ENCODE measurements at regions not wholly inside any gene's neighbourhood (a gene's known extent, or its start where the extent isn't known, plus 50 kb on each side); places are given as distances from the start of the nearest gene placed in this dataset.

DNA sequence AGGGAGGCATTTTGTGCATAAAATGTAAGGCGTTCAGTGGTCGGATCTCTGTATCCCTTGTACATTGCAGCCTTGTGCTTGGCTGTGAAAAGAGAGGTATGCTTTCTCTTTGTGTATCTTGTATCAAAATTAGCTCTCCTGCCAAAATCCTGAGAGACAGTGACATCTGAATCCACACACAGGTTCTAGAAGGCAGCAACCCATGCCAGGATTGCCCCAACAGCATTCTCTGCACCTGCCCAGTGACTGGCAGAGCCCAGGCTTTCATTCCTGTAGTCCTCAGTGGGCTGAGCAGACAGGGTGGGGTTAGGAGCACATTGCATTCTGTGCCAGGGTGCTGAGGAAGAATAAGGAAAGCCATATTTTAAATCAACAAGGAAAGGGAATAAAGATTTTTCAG, 740.3 kb upstream of the RAB6C start:
- no peaks in the 10 kb centered on the region for H3K4me1 Mint-ChIP-seq
- H3K36me3 Mint-ChIP-seq, result no peaks in the 10 kb centered on the region
- peaks cover 0 to 2% (median 0%) of the 10 kb centered on the region in 3 donors for H3K27me3 Mint-ChIP-seq (ENCODE audit: low read depth in 3 of 3)
- H3K9me3 Mint-ChIP-seq, result peaks cover 0 to 9% (median under 1%) of the 10 kb centered on the region in 6 donors
- no peak for DNase-seq
- H3K4me3 Mint-ChIP-seq, result no peak overlapping the region
- no peak overlapping the region for H3K27ac Mint-ChIP-seq

DNA sequence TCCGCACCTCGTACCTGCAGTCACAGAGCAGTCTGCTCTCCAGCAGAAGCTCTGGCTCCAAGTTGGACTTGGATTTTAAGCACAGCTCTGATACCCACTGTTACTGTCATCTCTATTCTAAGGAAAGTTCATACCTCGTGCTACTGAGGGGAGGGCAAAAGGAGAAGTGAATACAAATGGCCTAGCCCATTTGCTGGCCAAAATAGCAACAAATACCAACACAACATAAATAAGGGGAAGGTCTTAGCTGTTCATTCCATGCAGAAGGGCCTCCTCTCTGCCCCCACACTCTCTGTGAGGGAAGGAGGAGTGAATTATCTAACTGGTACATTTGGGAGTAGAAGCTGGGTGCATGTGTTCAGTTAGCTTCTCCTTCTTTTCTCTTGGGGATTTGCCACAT, 739.4 kb upstream of the RAB6C start:
- Mint-ChIP-seq H3K27ac (no peak overlapping the region), H3K36me3 (no peaks in the 10 kb centered on the region), H3K9me3 (peaks cover 0 to 9% (median under 1%) of the 10 kb centered on the region in 6 donors), H3K4me1 (no peaks in the 10 kb centered on the region), H3K27me3 (ENCODE audit: low read depth in 3 of 3) (peaks cover 0 to 2% (median 0%) of the 10 kb centered on the region in 3 donors), H3K4me3 (no peak overlapping the region)
- DNase-seq, result no peak

DNA sequence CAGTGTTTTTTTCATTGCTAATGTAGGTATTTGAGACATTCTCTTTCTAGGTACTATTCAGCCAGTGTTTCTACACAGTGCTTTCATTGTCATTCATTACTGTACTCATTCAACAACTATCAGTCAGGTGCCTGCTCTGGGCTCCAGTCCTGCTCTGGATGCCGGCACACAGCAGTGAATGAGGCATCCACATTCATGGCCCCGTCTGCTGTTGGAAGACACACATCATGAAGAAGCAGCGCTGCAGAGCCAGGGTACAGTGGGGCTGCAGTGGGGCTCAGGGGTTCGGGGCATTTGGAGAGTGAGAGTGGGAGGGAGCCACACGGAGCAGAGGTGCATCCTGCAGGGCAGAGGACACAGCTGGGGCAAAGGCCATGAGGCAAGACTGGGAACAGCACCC, 737.2 kb upstream of the RAB6C start:
- DNase-seq, result no peak
- no peak overlapping the region for H3K27ac Mint-ChIP-seq
- peaks cover 0 to 2% (median 0%) of the 10 kb centered on the region in 3 donors for H3K27me3 Mint-ChIP-seq (ENCODE audit: low read depth in 3 of 3)
- H3K9me3 Mint-ChIP-seq, result peaks cover 0 to 3% (median 0%) of the 10 kb centered on the region in 6 donors
- no peaks in the 10 kb centered on the region for H3K36me3 Mint-ChIP-seq
- H3K4me1 Mint-ChIP-seq, result no peaks in the 10 kb centered on the region
- no peak overlapping the region for H3K4me3 Mint-ChIP-seq

DNA sequence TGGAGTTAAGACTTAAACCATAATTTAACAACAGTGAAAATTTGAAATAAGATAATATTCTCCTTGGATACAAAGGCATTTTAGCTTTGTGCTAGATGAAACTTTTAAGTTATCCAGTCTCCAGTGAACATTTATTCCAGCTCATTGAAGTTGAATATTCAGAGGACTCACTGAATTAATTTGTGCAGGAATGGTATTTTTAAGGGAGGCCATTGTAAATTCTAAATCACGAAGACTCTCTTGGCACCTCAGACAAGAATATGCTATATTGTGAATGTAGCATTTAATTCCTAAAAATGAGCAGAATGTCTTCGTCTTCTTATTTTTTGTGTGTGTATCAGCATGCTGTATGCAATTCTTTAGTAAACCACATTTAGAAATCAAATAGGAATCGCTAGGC, 731.7 kb upstream of the RAB6C start:
- Mint-ChIP-seq H3K4me3 (no peak overlapping the region), H3K4me1 (no peaks in the 10 kb centered on the region), H3K27ac (no peak overlapping the region), H3K36me3 (no peaks in the 10 kb centered on the region), H3K9me3 (peaks cover 0 to 3% (median 0%) of the 10 kb centered on the region in 6 donors), H3K27me3 (ENCODE audit: low read depth in 3 of 3) (peaks cover 0 to 1% (median 0%) of the 10 kb centered on the region in 3 donors)
- DNase-seq, result no peak

DNA sequence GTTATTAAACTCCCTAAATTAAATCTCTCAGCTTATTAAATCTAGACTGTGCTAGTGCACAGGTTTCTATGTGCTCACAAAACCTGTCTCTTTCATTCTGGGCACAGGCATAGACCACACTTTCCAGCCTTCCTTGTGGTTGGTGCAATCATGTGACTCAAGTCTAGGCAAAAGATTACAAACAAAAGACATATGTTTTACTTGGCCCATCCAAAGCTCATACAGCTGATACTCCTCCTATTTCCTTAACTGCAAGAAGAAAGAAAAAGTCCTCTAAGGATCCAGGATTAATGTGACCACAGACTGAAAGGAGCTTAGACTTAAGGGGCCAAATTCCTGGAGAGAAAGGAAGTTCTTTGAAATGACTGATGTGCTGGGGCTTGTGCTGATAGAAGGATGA, 731.3 kb upstream of the RAB6C start:
- peaks cover 0 to 3% (median 0%) of the 10 kb centered on the region in 6 donors for H3K9me3 Mint-ChIP-seq
- no peak overlapping the region for H3K27ac Mint-ChIP-seq
- H3K27me3 Mint-ChIP-seq (ENCODE audit: low read depth in 3 of 3), result peaks cover 0 to 1% (median 0%) of the 10 kb centered on the region in 3 donors
- DNase-seq, result no peak
- no peaks in the 10 kb centered on the region for H3K4me1 Mint-ChIP-seq
- no peaks in the 10 kb centered on the region for H3K36me3 Mint-ChIP-seq
- no peak overlapping the region for H3K4me3 Mint-ChIP-seq

DNA sequence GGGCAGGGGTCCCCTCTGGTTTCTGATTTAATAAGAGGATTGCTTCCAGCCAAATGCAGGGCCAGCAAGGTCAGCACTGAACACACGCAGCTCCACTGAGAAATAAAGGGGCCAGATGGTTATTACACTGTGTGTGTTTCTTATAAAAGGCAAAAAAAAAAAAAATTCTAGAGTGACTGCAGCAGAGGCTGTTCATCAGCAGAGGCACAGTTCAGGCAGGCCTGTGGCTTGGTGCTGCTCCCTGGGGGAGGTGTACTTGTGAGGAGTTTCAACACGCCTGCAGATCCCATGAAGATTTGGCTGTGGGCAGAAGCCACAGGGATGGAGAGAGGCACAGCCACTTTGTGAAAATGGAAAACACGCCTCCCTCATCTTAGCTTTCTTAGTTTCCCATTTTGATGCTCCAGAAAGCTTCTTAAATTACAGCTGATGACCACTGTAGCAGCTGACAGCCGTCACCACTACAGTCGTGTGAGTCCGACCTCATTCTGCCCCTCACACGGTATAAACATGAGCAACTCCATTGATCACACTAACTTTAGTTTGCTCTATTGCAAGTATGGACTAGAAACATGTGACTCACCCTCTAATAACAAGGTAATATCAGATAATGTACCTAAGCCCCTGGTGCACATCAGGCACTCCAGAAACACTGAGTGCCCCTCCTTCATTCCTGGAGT, 726.5 kb upstream of the RAB6C start:
- H3K4me3 Mint-ChIP-seq, result no peak overlapping the region
- H3K27me3 Mint-ChIP-seq (ENCODE audit: low read depth in 3 of 3), result peaks cover 0 to 1% (median 0%) of the 10 kb centered on the region in 3 donors
- no peaks in the 10 kb centered on the region for H3K4me1 Mint-ChIP-seq
- DNase-seq, result no peak
- no peaks in the 10 kb centered on the region for H3K36me3 Mint-ChIP-seq
- no peak overlapping the region for H3K27ac Mint-ChIP-seq
- H3K9me3 Mint-ChIP-seq, result peaks cover 0 to 5% (median under 1%) of the 10 kb centered on the region in 6 donors

DNA sequence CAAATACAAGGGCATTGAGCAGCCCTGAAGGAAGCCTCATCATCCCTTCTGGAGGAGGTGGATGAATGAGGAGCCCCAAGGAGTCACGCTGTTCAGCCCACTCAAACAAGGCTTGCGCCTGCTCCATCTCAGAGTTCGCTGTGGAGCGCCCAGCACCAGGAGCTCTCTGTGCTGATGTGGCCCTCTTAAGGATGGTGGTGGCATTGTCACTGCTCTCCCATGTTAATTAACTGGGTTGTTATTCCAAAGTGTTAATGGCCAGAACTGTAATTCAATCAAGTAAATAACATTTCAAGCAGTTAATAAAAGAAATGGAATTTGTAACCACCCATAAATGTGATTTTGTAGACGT, 726.0 kb upstream of the RAB6C start:
- Mint-ChIP-seq H3K36me3 (peaks cover 0 to 1% (median 0%) of the 10 kb centered on the region in 3 donors), H3K27me3 (ENCODE audit: low read depth in 3 of 3) (peaks cover 0 to 1% (median under 1%) of the 10 kb centered on the region in 3 donors), H3K4me1 (no peaks in the 10 kb centered on the region), H3K9me3 (peaks cover 1 to 6% (median 4%) of the 10 kb centered on the region in 6 donors), H3K27ac (no peak overlapping the region), H3K4me3 (no peak overlapping the region)
- DNase-seq, result no peak

DNA sequence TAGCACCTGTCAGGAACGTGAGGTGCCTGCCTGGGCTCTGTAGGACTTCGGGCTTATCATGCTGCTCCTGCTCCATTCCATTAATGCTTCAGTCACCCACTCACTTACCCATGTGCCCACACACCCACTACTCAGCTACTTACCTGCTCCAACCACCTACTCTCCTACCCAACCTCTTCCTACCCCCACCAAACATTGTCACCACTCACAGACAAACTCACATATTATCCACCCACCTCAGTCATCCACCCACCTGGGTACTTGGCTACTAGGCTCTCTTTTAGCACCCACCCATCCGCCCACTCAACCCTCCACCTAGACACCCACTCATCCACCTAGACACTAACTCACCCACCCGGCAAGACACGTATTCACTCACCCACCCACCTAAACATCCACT, 724.7 kb upstream of the RAB6C start:
- Mint-ChIP-seq H3K36me3 (peaks cover 0 to 3% (median 0%) of the 10 kb centered on the region in 3 donors), H3K27ac (no peak overlapping the region)

DNA sequence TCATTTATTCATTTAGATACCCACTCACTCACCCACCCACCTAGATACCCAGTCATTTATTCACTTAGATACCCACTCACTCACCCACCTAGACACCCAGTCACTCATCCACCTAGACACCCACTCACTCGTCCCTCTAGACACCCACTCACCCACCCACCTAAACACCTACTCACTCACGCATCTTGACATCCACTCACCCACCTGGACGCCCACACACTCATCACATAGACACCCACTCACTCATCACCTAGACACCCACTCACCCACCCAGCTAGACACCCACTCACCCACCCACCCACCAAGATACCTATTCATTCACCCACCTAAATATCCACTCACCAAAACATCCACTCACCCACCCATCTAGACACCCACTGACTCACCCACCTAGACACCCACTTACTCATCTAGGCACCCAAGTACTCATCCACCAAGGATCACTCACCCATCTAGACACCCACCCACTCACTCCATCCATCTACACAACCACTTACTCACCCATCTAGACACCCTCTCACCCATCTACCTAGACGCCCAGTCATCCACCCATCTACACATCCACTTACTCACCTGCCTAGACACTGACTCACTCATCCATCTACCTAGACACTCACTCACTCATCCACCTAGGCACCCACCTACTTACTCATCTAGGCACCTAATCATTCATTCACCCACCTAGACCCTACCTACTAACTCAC, 723.7 kb upstream of the RAB6C start:
- H3K4me3 Mint-ChIP-seq, result no peak overlapping the region
- H3K27ac Mint-ChIP-seq, result no peak overlapping the region
- H3K9me3 Mint-ChIP-seq, result peaks cover 3 to 17% (median 11%) of the 10 kb centered on the region in 6 donors
- DNase-seq, result no peak
- peaks cover 0 to 3% (median 2%) of the 10 kb centered on the region in 3 donors for H3K27me3 Mint-ChIP-seq (ENCODE audit: low read depth in 3 of 3)
- peaks cover 0 to 3% (median 0%) of the 10 kb centered on the region in 3 donors for H3K36me3 Mint-ChIP-seq
- no peaks in the 10 kb centered on the region for H3K4me1 Mint-ChIP-seq

More for the DNA sequence above, 724.7 kb upstream of the RAB6C start:
- Mint-ChIP-seq H3K9me3 (peaks cover 3 to 15% (median 10%) of the 10 kb centered on the region in 6 donors), H3K4me1 (no peaks in the 10 kb centered on the region), H3K27me3 (ENCODE audit: low read depth in 3 of 3) (peaks cover 0 to 3% (median 2%) of the 10 kb centered on the region in 3 donors), H3K4me3 (no peak overlapping the region)
- DNase-seq, result no peak

DNA sequence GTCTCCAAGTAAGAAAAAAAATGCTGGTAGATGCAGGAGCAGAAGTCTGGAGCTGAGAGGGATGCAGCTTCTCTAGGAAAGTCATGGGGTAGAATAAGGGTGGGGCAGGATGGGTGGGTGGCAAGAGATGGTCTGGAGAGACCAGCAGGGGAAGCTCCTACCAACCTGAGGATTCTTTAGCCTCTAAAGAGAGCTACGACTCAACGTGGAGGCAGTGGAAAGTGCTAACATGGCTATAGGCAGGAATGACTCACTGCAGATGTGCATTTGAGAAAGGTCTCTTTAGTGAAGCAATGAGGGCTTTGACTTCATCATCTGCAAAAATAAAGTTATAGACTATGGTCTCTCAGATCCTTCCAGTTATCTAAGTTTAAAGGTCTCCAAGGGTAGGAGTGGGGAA, 722.8 kb upstream of the RAB6C start:
- H3K27ac Mint-ChIP-seq, result no peak overlapping the region
- peaks cover 3 to 22% (median 11%) of the 10 kb centered on the region in 6 donors for H3K9me3 Mint-ChIP-seq
- DNase-seq, result no peak
- H3K4me3 Mint-ChIP-seq, result peak overlapping the region in 1 of 5 donors; percentile 11
- peaks cover 0 to 3% (median 0%) of the 10 kb centered on the region in 3 donors for H3K36me3 Mint-ChIP-seq
- H3K4me1 Mint-ChIP-seq, result no peaks in the 10 kb centered on the region
- peaks cover 0 to 3% (median 2%) of the 10 kb centered on the region in 3 donors for H3K27me3 Mint-ChIP-seq (ENCODE audit: low read depth in 3 of 3)

DNA sequence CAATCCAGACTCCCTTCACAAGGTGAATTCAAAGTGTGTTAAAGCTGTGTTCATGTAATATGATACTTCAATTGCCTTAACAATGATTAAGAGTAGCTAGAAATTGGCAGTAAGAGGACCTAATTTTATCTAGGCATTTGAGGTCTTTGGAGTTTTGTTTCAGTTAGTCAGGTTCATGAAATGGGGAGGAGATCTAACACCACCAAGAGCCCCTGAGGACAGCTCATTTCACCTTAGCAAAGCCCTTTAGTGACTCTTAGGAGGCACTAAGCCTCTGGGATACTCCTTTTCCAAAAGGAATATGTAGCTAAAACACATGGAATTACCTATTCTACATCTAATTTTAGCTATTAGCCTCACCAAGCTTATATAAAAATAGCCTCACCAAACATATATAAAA, 716.5 kb upstream of the RAB6C start:
- Mint-ChIP-seq H3K9me3 (peaks cover 6 to 43% (median 24%) of the 10 kb centered on the region in 6 donors), H3K4me3 (no peak overlapping the region), H3K27me3 (ENCODE audit: low read depth in 3 of 3) (peaks cover 0 to 4% (median 3%) of the 10 kb centered on the region in 3 donors), H3K27ac (no peak overlapping the region), H3K4me1 (no peaks in the 10 kb centered on the region), H3K36me3 (peaks cover 0 to 10% (median 4%) of the 10 kb centered on the region in 3 donors)
- DNase-seq, result no peak

DNA sequence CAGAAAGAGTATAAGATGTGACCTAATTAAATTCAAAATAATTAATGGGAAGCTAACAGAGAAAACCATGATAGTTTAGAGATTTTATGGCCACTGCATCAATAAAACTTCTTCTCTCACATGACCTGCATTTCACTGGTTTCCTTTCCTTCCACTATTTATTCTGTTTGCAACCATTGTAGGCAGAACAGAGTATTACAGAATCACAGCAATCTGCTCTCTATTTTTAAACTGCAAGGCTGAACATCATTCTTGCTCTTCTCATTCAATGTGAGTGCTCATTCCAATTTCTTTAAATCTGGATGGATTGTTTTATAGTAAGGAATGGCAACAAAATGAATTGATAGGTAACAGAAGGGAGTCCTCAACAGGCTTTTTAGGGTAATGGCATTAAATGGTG, 715.5 kb upstream of the RAB6C start:
- Mint-ChIP-seq H3K36me3 (peaks cover 0 to 7% (median 4%) of the 10 kb centered on the region in 3 donors), H3K4me1 (no peaks in the 10 kb centered on the region), H3K9me3 (peaks cover 4 to 41% (median 24%) of the 10 kb centered on the region in 6 donors), H3K27ac (no peak overlapping the region), H3K4me3 (no peak overlapping the region), H3K27me3 (ENCODE audit: low read depth in 3 of 3) (peaks cover 0 to 4% (median 0%) of the 10 kb centered on the region in 3 donors)
- DNase-seq, result no peak

DNA sequence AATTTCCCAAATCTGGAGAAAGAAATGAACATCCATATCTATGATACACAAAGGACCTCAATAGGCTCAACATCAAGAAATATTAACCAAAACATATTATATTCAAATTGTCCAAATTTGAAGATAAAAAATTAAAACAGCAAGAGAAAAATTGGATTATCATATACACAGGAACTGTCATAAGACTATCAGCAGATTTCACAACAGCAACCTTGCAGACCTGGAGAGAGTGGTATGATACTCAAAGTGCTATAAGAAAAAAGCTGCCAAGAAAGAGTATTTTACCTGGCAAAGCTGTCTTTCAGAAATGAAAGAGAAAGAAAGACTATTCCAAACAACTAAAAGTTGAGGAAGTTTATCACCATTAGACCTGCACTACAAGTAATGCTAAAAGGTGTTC, 711.9 kb upstream of the RAB6C start:
- no peak for DNase-seq
- no peaks in the 10 kb centered on the region for H3K4me1 Mint-ChIP-seq
- H3K9me3 Mint-ChIP-seq, result peaks cover 4 to 33% (median 20%) of the 10 kb centered on the region in 6 donors

DNA sequence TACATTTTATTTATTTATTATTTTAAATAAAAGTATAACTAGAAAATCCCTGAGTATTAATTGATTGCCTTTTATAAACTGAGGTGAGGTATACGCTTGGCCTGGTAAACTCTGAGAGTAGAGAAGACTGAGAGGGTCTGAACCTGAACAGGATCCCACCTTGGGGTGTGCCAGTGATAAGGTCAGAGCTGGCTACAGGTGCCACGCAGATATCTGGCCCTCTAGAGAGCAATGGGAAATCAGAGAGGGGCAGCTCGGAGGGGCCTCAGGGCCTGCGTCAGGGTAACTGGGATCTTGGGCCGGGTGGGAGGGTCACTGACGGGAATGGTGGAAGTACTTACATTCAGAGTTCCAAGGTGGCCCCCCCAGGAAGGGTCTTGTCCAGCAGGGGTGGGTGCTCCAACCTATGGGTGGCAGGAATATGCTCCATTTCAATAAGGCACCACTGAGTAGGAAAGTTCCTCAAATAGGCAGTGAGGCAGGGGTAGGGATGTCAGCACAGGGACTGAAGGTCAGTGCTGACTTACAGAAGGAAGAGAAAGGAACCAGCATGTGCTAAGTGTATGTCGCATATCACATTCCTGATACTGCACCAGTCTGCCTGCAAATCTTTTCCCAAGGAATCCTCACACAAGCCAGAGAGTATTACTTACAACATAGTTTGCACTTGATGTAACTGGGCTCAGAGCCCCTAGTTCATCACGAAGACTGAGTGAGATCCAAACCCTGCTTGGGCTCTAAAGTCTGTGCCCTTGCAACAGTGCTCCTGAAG, 706.0 kb upstream of the RAB6C start:
- Mint-ChIP-seq H3K4me3 (no peak overlapping the region), H3K27ac (no peak overlapping the region), H3K27me3 (ENCODE audit: low read depth in 3 of 3) (no peaks in the 10 kb centered on the region)

More for the DNA sequence above, 711.9 kb upstream of the RAB6C start:
- Mint-ChIP-seq H3K27ac (no peak overlapping the region), H3K36me3 (peaks cover 0 to 7% (median 4%) of the 10 kb centered on the region in 3 donors), H3K4me3 (no peak overlapping the region), H3K27me3 (ENCODE audit: low read depth in 3 of 3) (no peaks in the 10 kb centered on the region)

More for the DNA sequence above, 706.0 kb upstream of the RAB6C start:
- Mint-ChIP-seq H3K4me1 (no peaks in the 10 kb centered on the region), H3K36me3 (no peaks in the 10 kb centered on the region), H3K9me3 (peaks cover 2 to 8% (median 4%) of the 10 kb centered on the region in 6 donors)
- no peak for DNase-seq
